GM19035 (cell line): ENCODE measurements at regions not wholly inside any gene's neighbourhood (a gene's known extent, or its start where the extent isn't known, plus 50 kb on each side); places are given as distances from the start of the nearest gene placed in this dataset.
"Not testable (repeated sequence)": the region's sequence is repeated elsewhere in the genome, so short reads cannot be mapped to it uniquely, and the experiment has no call there.

Experiments used
- ATAC-seq: cut with Tn5 transposase; IDR thresholded peaks from one replicate; pipeline ENCODE4 v1.9.1; 2021; ENCODE audit not compliant: unreplicated experiment

- ATAC-seq = no peak
Measured at GRCh38 chr11:26839911-26840698, 118.2 kb upstream of the SLC5A12 start.

DNA sequence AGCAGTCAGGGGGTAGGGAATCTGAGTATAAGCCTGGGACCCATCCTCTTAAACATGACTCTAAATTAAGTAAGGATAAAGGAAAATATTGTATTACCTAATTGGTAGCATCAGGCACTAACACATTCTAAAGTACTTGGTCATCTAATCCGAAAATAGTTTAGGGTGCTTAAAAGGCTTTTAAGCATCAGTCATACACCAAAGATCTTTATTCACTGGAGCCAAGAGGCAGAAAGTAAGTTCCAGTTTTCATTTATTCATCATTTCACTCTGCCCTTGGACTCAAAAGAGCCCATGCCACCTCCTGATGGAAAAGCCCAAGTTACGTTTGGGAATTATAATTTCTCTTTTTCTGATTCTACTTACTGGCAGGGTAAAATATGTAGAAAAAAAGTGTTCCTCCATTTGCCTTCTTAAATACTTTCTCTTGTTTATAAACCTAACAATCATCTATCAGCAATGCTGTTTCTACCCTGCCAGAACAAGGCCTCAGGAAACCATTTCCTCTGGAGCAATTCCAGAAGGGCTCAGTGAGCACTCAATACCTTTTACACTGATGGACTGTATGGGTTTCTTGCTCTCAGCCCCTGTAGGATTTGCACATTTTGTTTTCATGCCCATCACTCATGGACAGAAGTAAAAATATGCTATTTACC, 120.1 kb upstream of the SLC5A12 start:
- no peak for ATAC-seq

DNA sequence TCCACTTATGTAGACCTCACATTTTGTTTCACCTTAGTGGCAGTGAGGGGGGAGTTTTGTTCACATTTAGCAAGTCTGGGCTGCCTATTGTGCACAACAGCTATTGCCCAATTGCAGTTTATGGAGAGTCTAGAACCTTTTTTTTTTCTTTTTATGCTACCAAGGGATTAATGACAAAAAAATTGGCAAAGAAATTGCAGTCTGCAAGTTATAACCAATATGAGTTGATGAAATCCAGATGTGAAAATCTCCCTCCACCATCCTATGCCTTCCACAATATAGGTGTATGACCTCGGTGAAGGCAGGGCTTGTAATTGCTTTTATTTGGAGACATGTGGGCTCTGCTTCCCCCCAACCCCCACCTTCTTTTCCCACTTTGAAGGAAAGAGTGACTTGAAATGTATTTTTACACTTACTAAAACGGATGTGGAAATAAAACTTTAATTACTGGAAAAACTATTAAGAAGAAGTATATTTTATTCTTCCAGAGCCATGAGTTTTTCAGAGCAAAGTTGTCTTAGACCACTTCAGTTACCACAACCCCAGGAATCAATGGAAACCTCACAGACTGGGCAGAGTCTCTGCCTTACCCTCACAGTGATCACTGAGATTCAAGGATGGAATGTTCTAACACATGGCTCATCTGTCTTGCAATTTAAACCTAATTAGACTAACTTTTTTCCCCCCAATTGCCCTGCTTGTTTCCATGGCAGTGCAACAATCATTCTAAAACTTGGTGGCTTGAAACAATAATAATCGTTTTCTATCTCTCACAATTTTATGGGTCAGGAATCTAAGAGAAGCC, 120.8 kb upstream of the SLC5A12 start:
- ATAC-seq = no peak

GRCh38 chr11:26843539-26843938, 121.7 kb upstream of the SLC5A12 start:
- no peak for ATAC-seq

DNA sequence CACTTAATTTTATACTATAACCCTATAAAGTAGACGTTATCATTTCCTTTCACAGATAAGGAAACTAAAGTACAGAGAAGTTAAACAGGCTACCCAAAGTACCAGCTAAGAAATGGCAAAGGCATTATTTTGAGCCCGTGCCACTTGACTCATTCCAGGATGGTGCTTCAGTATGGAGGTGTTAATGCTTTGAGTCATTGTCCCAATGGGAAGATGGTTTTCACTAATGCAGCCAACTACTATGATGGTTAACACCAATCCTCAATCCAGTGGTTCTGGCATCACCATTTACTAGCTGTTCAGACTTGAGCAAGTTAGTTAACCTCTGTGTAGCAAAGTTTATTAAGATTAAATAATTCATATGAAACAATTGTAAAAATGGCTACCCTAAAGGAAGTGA, 123.1 kb upstream of the SLC5A12 start:
- no peak for ATAC-seq

DNA sequence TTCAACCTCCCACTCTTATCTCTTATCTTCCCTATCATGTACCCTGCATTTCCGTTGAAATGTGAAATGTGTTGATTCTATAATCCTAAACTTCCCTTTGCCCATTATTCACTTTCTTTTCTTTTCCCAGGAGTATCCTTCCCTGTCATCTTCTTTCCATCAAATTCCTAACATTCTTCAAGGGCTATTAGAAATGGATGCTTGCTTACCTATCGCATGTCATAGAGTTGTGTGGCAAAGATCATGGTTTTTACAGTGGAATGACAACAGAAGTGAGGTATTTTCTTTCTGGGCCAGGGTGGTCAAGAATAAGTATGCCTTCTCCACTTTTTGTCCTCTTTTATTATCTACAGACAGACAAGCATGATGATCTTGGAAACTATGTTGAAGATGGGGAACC, 124.4 kb upstream of the SLC5A12 start:
- no peak for ATAC-seq

- ATAC-seq = no peak
Measured at GRCh38 chr11:26847459-26847858, 125.6 kb upstream of the SLC5A12 start.

DNA sequence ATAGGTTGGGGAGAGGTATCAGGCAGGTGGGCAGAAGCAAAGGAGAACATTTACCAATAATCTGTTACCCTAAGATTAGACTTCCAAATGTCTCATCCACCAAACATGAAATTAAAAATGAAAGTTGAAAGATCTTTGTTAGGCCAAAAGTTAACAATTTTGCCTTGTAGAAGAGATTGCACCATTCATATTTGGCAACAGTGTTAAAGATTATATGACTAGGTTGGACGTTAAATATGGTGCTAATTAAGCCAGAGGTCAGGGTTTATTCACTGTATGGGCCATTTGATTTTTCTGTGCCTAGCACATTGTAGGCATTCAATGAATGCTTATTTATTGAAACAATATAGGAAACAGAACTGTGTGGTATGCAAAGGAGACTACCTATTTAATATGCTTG, 126.1 kb upstream of the SLC5A12 start:
- no peak for ATAC-seq

DNA sequence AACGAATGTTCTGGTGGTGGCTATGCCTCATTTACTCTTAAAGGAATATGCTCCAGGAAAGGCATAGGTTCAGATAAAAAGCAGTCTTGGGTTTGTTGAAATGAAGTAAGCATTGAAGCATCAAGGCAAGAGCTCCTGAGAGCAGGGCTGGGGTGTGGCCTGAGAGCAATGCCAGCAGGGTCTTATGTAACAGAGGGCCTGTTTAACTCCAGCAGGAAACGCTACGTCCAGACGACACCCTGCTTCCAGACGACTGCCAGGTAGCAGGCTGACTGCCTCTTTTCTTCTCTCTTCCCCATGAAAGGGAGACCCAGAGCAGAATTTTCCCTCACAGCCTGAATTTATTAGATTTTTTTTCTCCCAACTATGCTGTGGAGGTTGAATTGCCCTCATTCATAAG, 127.2 kb upstream of the SLC5A12 start:
- no peak for ATAC-seq

DNA sequence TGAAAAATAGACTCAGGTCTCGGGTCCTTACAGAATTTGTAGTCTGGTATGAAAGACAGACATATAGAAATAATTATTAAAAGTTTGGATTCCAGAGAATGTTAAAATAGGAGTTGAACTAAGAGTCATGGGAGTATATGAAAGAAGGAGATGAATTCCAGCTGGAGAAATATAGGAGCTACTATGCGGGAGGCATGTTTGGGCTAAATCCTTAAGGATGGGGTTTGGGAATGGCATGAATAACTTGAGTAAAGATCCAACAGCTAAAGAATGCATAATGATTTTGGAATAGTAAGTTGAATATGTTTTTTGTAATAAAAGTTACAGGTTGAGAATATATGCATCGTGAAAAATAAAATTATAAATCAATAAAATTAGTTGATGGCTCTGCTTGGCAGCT, 129.4 kb upstream of the SLC5A12 start:
- ATAC-seq = no peak

DNA sequence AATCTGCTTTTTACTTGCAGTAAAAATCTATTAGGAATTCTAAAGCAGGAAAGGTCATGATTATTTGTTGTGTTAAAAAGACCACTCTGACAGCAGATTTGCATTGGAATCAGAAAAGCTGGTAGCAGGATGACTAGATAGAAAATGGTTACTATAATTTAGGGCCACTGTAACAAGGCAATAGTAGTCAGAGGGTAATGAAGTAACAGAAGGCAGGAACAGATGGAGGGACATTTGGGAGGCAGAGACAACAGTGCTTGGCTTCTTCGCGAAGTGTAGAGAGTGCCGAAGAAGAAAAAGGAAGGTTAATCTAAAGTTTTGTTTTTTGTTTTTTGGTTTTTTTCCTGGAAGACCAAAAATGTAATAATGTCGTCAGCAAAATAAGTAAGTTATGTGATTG, 129.8 kb upstream of the SLC5A12 start:
- no peak for ATAC-seq

GRCh38 chr11:26858098-26858497, 135.8 kb upstream of the FIBIN start:
- ATAC-seq = no peak

- ATAC-seq = no peak
Measured at GRCh38 chr11:26859416-26859815, 134.5 kb upstream of the FIBIN start.

GRCh38 chr11:26860091-26860780, 133.7 kb upstream of the FIBIN start:
- no peak for ATAC-seq

GRCh38 chr11:26860895-26861294, 133.0 kb upstream of the FIBIN start:
- no peak for ATAC-seq

GRCh38 chr11:26862801-26863200, 131.1 kb upstream of the FIBIN start:
- no peak for ATAC-seq

- no peak for ATAC-seq
Measured at GRCh38 chr11:26865703-26866102, 128.2 kb upstream of the FIBIN start.

DNA sequence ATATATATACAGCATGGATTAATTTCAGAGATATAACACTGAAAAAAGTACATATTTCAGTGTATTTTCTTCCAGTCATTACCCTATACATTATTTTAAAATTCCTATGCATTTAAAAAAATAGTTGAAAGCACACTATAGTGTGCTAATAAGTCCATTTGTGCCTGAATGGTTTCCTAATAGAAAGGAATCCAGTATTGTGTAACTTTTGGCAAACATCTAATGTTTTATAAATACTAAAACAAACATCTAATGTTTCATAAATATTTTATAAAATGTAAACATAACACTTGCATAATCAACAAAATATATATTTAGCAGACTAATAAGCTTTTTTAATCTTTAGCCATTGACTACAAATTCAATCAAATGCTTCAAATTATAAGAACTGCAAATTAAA, 126.6 kb upstream of the FIBIN start:
- ATAC-seq = no peak

- no peak for ATAC-seq
Measured at GRCh38 chr11:26878959-26879581, 114.8 kb upstream of the FIBIN start.

DNA sequence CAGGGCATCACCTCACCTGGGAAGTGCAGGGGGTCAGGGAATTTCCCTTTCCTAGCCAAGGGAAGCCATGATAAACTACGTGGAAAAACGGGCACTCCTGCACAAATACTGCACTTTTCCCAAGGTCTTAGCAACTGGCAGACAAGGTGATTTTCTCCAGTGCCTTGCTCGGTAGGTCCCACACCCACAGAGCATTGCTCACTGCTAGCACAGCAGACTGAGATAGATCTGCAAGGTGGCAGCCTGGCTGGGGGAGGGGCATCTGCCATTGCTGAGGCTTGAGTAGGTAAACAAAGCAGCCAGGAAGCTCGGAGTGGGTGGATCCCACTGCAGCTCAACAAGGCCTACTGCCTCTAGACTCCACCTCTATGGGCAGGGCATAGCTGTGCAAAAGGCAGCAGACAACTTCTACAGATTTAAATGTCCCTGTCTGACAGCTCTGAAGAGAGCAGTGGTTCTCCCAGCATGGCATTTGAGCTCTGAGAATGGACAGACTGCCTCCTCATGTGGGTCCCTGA, 111.5 kb upstream of the FIBIN start:
- not testable (repeated sequence) for ATAC-seq

GRCh38 chr11:26891501-26891900, 102.4 kb upstream of the FIBIN start:
- ATAC-seq = no peak
